ENCODE measurements at regions not wholly inside any gene's neighbourhood (a gene's known extent, or its start where the extent isn't known, plus 50 kb on each side); places are given as distances from the start of the nearest gene placed in this dataset.

DNA sequence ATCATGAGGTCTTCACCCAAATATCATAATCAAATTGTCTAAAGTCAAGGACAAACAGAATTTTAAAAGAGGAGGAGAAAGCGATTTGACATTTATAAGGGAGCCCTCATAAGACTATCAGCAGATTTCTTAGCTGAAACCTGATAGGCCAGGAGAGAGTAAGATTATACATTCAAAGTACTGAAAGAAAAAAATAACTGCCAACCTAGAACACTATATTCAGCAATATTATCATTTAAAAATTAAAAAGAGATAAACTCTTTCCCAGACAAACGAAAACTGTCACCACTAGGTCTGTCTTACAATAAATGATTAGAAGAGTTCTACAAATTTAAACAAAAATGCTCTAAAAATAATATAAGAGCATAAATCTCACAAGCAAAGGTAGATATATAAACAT, 154.1 kb upstream of the TMEM106B start:
- Histone ChIP-seq H3K79me1 (ENCODE audit: low read depth in 1 of 2, low read length in 2 of 2) (no peaks in the 10 kb centered on the region), H2BK15ac (ENCODE audit: low read depth, low read length) (no peak overlapping the region), H3K4me1 (ENCODE audit: control insufficient read depth, insufficient read depth, low read length) (peaks cover 5% of the 10 kb centered on the region), H3K56ac (ENCODE audit: extremely low read depth, insufficient read depth, low read length) (no peak overlapping the region), H3K27me3 (ENCODE audit: control insufficient read depth, insufficient read depth, low read length) (no peaks in the 10 kb centered on the region), H2AFZ (replicated peaks; ENCODE audit: low read length, poor library complexity) (no peak overlapping the region), H4K8ac (ENCODE audit: low read depth in 2 of 2, low read length in 2 of 2) (no peak overlapping the region), H3K18ac (ENCODE audit: low read depth, low read length) (no peak overlapping the region), H4K91ac (ENCODE audit: insufficient read depth, low read depth, low read length) (no peak overlapping the region), H2BK5ac (ENCODE audit: low read depth, low read length, poor library complexity, severe bottlenecking) (no peak overlapping the region), H3K4ac (ENCODE audit: low read depth, low read length) (no peak overlapping the region), H2BK120ac (ENCODE audit: low read depth, low read length) (no peak overlapping the region), H3K4me2 (ENCODE audit: low read depth, low read length) (no peak overlapping the region), H2BK20ac (ENCODE audit: low read depth, low read length) (no peak overlapping the region), H4K20me1 (ENCODE audit: insufficient read depth, low read length) (no peaks in the 10 kb centered on the region), H3K9me3 (ENCODE audit: control insufficient read depth, insufficient read depth, low read length) (peaks cover 12% of the 10 kb centered on the region), H3K36me3 (ENCODE audit: control insufficient read depth, insufficient read depth, low read length) (no peaks in the 10 kb centered on the region), H3K9ac (ENCODE audit: low read depth, low read length) (no peak overlapping the region), H3K4me3 (ENCODE audit: insufficient read depth, low read depth, low read length) (no peak overlapping the region), H4K5ac (ENCODE audit: low read depth, low read length) (no peak overlapping the region), H2AK9ac (replicated peaks; ENCODE audit: low read depth, low read length, poor library complexity) (no peak overlapping the region), H3K14ac (replicated peaks; ENCODE audit: low read depth, low read length) (no peak overlapping the region), H3K27ac (ENCODE audit: insufficient read depth, low read length) (no peak overlapping the region), H3K23ac (ENCODE audit: low read depth, low read length) (no peak overlapping the region), H2AK5ac (ENCODE audit: low read depth, low read length) (no peak overlapping the region), H3K9me1 (ENCODE audit: insufficient read depth, low read length) (no peaks in the 10 kb centered on the region; the same call in 1 of the 2 replicates)
- in situ Hi-C loops (cut with MboI; ENCODE audit: low sequenced_read_pairs) (loop anchor here (25.0 kb wide), 2 partner anchors 430 to 620 kb away; no protein-coding TSS in a partner anchor), dilution Hi-C loops (cut with HindIII; ENCODE audit: low sequenced_read_pairs, unreplicated experiment) (no loop called here), intact Hi-C loops (cut with micrococcal nuclease) (no loop called here)
- CTCF ChIA-PET = no interaction called here
- POLR2A ChIA-PET (ENCODE audit: unreplicated experiment) = no interaction called here
- BruUV-seq (replicated peaks) = no TSS peak
- DNase-seq = no peak
- no peak for TF ChIP-seq POLR2A (IDR thresholded peaks at IDR 0.05; ENCODE audit: low read depth, low read length)
- TF ChIP-seq RFX5 (IDR thresholded peaks at IDR 0.05; ENCODE audit: low read depth, low read length) = no peak
- TF ChIP-seq, protein P1, sequence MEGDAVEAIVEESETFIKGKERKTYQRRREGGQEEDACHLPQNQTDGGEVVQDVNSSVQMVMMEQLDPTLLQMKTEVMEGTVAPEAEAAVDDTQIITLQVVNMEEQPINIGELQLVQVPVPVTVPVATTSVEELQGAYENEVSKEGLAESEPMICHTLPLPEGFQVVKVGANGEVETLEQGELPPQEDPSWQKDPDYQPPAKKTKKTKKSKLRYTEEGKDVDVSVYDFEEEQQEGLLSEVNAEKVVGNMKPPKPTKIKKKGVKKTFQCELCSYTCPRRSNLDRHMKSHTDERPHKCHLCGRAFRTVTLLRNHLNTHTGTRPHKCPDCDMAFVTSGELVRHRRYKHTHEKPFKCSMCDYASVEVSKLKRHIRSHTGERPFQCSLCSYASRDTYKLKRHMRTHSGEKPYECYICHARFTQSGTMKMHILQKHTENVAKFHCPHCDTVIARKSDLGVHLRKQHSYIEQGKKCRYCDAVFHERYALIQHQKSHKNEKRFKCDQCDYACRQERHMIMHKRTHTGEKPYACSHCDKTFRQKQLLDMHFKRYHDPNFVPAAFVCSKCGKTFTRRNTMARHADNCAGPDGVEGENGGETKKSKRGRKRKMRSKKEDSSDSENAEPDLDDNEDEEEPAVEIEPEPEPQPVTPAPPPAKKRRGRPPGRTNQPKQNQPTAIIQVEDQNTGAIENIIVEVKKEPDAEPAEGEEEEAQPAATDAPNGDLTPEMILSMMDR (conservative IDR thresholded peaks at IDR 0.05; ENCODE audit: low read depth, low read length) = no peak
- TF ChIP-seq SMC3 (IDR thresholded peaks at IDR 0.05; ENCODE audit: low read depth, low read length) = no peak
- TF ChIP-seq, protein P2, sequence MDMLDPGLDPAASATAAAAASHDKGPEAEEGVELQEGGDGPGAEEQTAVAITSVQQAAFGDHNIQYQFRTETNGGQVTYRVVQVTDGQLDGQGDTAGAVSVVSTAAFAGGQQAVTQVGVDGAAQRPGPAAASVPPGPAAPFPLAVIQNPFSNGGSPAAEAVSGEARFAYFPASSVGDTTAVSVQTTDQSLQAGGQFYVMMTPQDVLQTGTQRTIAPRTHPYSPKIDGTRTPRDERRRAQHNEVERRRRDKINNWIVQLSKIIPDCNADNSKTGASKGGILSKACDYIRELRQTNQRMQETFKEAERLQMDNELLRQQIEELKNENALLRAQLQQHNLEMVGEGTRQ (IDR thresholded peaks at IDR 0.05; ENCODE audit: low read depth, low read length) = no peak
- TF ChIP-seq NFE2L2 (IDR thresholded peaks at IDR 0.05; ENCODE audit: low read depth, low read length) = no peak
- TF ChIP-seq RCOR1 (IDR thresholded peaks at IDR 0.05; ENCODE audit: insufficient replicate concordance, low read length) = no peak
- TF ChIP-seq CHD1 (IDR thresholded peaks at IDR 0.05; ENCODE audit: low read depth, low read length) = no peak
- TF ChIP-seq, protein P3, sequence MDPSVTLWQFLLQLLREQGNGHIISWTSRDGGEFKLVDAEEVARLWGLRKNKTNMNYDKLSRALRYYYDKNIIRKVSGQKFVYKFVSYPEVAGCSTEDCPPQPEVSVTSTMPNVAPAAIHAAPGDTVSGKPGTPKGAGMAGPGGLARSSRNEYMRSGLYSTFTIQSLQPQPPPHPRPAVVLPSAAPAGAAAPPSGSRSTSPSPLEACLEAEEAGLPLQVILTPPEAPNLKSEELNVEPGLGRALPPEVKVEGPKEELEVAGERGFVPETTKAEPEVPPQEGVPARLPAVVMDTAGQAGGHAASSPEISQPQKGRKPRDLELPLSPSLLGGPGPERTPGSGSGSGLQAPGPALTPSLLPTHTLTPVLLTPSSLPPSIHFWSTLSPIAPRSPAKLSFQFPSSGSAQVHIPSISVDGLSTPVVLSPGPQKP (IDR thresholded peaks at IDR 0.05; ENCODE audit: borderline replicate concordance, low read depth, low read length) = no peak
- TF ChIP-seq BHLHE40 (IDR thresholded peaks at IDR 0.05; ENCODE audit: low read depth, low read length) = no peak
- no peak for TF ChIP-seq CEBPB (IDR thresholded peaks at IDR 0.05; ENCODE audit: low read depth, low read length)
- no peak for TF ChIP-seq MAZ (IDR thresholded peaks at IDR 0.05; ENCODE audit: borderline replicate concordance, low read depth, low read length)
- no peak for TF ChIP-seq FOS (IDR thresholded peaks at IDR 0.05; ENCODE audit: low read depth, low read length)
- no peak for TF ChIP-seq MXI1 (IDR thresholded peaks at IDR 0.05; ENCODE audit: borderline replicate concordance, low read depth, low read length)
- TF ChIP-seq RAD21 (IDR thresholded peaks at IDR 0.05; ENCODE audit: low read length) = no peak
- TF ChIP-seq MAFK (IDR thresholded peaks at IDR 0.05; ENCODE audit: low read depth, low read length) = no peak
- WGBS, 2 experiments (ENCODE audit: extremely low coverage in 2 of 2, insufficient read length in 1 of 2) = no CpG with 5 or more reads among the region's 2 CpGs
- no peak for ATAC-seq (ENCODE audit: low read depth)
